Activated CD8-positive, alpha-beta memory T cell treated with anti-CD3 and anti-CD28 coated beads for 48 hours (primary cell): ENCODE measurements at regions not wholly inside any gene's neighbourhood (a gene's known extent, or its start where the extent isn't known, plus 50 kb on each side); places are given as distances from the start of the nearest gene placed in this dataset.

ENCODE experiments used
- DNase-seq, 3 experiments: peaks; one replicate each; pipeline ENCODE4 v3.0.0-alpha.2; 2020; ENCODE audit warnings: low read depth in 2 of 3, low spot score in 2 of 3

DNA sequence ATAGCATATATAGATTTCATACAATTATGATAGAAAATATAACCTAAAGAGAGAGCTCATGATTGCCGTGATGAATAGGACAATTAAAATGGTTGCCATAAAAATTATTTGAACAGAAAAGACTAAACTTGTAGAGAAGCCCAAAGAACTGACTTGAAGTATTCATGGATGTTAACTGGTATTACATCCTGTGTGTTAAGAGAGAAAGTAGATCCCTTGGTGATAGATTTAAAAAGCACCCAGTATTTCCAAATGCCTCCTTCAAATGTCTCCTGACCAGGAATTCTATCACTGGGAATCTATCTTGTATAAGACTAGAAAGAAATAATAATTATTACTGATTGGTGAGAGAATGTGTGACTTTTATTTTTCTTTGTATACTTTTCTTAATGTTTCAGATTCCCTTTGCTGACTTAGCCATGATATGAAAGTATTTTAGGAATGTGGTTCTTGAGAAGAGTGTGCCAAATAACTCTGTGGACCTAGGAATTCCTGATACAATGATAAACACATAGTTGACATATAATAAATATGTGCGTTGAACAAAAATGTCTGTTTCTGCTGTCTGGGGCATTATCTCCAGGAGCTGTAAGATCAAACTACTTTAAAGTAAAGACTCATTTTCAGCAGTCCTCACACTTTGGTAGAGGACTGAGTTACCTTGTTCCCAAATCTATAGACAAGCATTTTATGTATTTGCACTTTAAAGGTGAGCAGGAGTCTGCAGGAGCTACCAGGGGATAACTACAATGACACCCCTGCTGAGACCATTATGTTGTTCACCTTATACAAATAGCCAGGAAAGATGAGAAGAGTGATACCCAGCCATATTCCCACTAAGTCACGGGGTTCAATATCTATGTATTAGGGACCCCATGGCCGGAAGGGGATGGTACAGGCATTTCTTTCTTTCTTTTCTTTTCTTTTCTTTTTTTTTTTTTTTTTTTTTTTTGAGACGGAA, 211.1 kb upstream of the TLE4 start:
- DNase-seq, result no peak

DNA sequence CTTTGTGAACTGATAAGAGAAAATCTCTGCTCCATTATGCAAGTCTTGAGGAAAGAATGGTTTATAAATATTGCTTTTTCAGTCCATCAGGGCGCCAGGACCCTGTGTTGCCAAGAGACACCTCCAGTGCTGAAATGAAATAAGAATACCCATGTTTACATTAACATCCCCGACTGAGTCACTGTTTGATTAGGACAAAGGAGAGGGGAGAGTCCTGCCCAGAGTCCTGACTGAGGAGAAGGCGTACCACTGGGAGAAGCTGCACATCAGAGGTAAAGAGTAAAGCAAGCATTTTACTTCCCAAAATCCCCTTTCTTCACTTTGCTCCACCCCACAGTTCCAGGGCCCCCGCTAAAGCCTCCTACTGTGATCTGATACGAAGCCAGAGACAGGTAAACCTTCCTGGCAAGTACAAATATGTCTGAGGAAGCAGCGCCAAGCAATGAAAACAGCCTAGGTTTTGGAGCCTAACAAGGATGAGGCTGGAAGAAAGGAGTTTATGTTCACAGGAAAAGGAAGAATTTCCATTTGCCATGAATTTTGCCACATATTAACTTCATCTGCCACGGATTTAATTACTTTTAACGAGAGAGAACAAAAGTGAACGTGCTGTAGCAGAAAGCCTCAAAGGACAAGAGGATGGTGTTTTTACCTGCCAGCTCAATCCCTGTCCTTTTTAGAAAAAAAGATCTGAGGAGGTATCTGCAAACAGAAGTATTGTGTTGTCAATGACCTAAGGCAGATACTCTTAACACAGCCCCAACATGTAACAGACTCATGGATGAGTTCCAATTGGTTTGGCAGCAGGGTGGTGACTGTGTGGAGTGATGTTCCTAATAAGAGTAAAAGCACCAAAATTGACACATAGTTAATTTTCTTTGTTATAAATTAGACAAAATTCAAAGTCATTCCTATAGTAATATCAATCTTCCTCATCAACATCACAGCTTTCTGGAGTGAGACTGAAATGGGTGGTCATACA, 209.4 kb upstream of the TLE4 start:
- no peak for DNase-seq

DNA sequence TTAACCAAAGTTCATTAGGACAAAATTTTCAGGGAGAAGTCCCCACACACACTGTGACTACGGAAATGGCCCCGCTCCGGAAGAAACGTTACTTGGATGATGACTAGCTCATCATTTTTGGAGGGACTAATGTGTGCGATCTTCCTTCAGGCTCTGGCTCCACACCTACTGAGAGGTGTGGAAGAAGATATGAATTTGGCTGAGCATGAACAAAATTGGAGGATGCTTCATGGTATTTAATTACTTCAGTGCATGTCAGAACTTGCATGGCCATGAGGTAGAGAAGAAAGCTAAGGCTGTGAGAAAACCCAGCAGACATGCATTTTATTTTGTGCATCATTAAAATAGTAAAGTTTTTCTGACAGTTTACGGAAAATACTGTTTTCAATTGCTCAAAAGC, 202.1 kb upstream of the TLE4 start:
- DNase-seq, result no peak

DNA sequence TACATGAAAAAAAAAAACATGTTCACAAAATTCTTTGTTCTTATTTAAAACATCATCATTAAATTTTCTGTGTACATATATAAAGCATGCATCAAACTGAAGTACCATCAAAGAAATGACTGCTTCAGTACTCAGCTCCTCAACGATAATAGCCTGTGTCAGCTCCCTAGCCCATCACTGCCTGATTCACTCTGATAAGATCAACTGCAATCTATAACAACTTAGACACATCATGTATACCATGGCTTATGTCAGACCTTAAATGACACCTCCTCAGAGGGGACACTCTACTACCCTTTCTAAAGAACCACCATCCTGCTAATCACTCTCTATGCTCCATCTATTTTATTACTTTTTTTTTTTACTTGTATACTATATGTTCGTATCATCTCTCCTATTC, 200.5 kb upstream of the TLE4 start:
- DNase-seq, result no peak

DNA sequence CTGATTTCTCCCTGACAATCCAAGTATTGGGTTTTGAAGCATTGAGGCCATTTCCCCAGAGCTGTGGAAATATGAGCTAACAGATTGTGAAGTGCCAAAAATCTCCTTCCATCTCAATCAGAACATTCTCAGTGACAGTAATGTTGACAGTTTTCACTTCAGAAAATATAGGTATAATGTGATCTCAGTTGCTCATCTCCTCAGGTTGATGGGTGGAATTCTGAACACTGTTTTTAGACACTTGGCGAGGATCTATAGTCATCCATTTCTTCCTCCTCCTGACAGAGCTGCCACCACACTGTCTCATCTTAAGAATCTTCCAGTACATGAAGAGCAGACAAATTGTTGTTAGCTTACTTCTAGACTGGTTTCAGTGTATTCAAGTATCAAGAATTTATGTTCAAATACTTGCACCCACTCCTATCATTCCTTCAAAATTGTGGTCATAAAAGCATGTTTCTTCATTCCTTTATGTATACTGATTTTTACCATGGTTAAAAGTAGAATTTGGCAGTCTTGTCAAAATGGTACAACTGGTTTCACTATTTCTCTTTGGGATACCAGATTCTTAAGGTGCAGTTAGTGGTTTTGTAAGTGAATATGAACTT, 199.7 kb upstream of the TLE4 start:
- DNase-seq, result no peak

DNA sequence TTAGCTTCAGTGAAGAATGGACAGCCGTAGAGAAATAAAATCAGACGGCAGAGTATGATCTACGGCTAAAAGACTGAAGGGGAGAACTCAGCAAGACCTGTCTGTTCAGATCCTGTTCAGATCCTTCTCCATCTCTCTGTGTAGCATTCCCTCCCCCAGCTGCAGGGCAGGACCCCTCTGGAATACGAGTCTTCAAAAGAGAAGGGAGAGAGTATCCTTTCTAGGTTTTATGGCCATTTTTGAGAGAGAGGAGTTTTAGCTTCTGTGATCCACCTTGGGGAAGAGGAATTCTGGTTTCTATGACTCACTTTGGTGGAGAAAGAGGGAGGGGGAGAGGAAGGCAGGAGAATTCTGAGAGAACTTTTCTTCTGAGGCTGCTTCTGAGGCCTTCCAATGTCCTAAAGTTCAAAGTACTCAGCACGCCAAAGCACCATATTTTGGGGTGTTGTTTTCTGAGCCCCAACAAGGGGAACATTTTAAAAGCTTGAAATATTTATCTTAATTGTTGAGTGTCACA, 194.4 kb upstream of the TLE4 start:
- no peak for DNase-seq

DNA sequence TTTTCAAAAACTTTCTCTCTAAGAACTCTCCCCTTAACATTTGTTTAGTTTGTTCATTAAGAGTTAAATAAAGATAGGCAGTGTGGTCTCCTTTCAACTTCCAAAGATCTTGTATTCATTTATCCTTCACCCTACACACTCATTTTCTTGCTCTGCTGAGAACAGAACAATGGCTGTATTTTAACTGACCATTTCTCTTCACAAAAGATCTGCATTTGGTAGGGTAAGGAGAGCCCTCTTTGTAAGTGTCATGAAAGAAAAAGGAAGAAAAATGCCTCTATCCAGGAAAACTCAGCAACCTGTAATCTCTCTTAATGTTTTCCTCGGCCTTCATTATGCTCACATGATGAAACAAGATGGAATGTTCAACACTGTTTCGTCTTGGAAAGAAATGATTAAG, 193.7 kb upstream of the TLE4 start:
- DNase-seq, result no peak

DNA sequence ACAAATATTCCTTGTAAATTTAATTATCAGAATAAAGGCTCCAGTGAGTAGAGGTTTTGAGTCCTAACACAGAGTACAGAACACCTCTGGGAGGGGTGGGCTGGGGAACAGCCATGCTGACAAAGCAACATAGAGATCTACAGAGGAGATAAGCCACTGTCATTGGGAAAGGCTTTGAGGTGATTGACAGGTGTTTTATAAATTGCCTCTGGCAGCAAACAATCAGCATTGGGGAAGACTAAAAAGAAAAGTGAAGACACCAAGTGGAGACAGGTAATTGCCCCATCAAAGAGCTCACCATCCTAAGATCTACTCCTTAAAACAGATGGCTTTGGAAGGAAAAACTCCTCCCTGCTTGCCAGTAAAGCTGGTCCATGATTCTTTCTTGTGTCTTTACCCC, 189.7 kb upstream of the TLE4 start:
- no peak for DNase-seq

DNA sequence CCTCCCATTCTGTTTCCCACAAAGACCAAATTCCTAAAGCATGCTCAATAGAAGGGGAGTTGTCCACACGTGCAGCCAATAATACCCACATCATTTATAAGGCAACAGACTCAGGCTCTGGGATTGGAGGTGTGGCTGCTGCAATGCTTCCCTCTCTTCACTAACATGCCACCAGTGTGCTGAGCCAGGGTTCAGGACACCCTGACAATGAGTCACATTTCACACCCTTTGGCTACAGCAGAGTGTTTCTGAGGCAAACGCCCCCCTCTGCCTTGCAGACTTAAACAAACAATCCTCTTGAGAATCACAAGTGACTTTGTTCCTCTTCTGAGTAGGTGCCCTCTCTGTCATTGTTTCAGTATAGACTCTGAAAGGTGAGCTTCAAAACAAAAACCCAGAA, 189.3 kb upstream of the TLE4 start:
- no peak for DNase-seq

DNA sequence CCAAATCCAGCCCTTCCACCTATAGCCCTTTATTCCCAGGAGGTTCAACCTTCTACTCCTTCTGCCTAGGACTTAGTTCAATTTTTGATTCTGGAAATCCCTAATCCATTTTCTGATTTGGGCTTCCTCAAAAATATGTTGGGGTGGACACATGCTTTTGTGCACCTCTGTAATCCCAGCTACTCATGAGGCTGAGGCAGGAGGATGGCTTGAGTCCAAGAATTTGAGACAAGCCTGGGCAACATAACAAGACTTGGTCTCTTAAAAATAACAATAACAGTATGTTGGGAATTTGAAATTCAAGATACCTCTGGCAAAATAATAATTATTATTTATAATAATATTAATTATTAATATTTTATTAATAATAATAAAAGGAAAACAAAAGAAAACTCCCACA, 188.7 kb upstream of the TLE4 start:
- no peak for DNase-seq

DNA sequence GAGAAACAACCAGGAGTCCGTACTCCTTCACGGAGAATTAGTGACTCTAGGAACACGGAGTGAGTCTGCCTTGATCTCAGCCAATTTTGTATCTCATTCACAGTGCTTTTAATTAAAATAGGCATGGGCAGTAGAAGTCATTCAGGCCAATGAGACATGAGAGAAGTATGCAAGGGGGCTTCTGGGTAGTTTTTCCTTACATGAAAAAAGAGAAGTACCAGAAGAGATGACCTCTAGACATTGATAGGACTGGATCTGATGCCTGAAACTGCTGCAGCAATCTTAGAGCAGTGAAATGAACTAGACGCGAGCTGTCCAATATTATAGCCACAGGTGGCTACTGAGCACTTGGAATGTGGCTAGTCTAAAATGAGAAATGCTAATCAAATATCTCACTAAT, 187.7 kb upstream of the TLE4 start:
- no peak for DNase-seq

DNA sequence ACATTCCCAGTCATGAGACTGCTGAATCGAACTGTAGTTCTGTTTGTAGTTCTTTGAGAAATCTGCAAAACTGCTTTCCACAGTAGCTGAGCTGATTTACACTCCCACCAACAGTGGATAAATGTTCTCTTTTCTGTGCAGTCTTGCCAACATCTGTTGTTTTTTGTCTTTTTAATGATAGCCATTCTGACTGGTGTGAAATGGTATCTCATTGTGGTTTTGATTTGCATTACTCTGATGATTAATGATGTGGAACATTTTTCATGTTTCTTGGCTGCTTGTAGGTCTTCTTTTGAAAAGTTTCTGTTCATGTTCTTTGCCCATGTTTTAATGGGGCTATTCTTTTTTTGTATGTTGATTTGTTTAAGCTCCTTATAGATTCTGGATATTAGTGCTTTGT, 187.3 kb upstream of the TLE4 start:
- DNase-seq, result no peak

DNA sequence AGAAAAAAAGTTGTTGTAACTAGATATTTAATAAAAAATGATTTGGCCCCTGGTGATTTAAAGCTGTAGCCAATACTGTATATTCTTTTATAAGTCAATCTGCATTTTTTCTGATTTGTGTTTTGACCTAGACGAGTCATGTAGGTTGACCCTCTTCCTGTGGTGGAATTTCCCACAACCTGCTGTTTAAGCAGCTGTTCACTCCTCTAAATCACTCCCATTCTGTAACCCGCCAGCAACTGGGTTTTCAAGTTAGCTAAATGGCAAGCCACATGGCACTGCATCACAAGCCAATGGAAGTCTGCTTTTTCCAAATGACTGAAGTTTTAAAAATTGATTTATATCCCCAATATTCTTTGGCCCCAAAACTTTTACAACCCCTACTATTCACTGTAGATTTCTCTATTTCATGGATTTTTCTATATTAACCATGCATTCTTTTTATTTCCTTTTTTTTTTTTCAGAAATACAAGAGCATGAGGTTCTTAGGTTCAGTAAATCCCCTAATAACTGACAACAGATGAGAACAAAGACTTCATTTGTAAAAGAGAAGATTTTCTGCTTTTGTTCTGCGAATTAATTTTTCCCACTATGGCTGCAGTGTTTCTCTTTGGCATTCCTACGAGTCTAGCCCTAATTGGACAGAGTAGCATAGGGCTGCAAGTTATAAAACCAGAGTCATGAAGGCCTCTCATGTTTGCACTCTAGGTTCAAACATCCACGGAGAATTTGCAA, 184.5 kb upstream of the TLE4 start:
- no peak for DNase-seq

DNA sequence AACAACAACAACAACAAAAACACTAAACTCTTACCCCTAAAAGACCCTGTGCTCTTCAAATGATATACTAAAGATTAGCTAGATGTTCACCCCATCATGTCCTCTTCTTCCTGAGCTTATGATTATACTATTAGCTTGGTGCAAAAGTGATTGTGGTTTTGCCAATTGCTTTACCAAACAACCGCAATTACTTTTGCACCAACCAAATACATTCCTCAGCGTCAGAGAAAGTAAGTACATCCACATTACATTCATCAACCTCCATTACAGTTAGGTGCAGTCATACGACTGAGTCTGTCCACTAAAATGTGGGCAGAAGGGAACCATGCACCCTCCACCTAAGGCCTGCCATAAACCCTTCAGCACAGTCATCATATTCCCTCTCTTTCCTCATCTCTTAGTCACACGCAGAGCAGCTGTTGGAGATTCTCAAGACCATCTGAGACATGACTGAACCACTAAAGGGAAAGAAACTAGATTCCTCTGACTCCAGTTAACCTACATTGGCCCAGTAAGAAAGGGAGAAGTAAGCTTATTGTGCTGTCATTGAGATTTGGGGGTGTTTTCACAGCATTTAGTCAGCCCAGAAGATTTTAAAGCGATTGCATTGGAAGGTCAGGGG, 181.6 kb upstream of the TLE4 start:
- DNase-seq, result no peak

DNA sequence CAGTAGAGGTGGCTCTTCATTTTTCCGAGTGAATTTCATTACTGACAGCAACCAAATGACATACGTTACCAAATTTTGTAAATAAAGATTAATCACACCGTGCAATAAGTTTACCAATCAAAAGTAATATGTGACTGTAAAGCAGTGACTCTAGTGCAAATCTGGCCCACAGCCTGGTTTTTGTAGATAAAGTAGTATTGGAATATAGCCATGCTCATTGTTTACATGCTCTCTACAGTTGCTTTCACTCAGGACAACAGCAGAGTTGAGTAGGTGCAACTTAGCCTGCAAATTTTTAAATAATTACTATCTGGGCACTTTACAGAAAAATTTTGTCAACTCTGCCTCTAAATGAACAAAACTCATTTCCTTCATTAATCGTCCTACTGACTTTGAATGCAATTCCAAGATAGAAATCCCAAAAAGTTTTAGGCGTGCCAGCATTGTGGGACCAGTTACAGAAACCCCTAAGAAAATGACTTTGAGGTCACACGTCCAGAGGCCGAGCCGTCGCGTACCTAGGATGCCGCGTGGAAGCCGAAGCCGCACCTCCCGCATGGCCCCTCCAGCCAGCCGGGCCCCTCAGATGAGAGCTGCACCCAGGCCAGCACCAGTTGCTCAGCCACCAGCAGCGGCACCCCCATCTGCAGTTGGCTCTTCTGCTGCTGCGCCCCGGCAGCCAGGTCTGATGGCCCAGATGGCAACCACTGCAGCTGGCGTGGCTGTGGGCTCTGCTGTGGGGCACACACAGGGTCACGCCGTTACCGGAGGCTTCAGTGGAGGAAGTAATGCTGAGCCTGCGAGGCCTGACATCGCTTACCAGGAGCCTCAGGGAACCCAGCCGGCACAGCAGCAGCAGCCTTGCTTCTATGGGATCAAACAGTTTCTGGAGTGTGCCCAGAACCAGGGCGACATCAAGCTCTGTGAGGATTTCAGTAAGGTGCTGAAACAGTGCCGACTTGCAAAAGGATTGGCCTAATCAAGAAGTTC, 180.7 kb upstream of the TLE4 start:
- DNase-seq, result no peak

DNA sequence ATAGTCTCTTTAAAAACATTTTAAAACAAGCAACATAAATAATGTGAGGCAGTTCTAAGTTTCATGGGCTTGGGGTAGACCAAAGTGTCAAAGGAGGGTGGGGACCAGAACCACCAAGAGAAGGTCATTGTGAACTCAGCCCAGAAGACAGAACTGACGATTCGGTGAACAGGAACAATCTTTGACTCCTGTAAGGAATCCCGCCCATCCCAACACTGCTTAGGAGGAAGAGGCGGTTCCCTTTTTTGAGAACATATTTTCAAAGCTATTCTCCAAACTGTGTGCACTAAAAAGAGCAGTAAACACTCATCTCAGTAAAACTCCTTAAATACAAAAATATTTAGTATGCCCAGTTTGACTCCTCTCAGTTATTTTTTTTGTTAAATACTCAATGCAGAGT, 176.5 kb upstream of the TLE4 start:
- no peak for DNase-seq

DNA sequence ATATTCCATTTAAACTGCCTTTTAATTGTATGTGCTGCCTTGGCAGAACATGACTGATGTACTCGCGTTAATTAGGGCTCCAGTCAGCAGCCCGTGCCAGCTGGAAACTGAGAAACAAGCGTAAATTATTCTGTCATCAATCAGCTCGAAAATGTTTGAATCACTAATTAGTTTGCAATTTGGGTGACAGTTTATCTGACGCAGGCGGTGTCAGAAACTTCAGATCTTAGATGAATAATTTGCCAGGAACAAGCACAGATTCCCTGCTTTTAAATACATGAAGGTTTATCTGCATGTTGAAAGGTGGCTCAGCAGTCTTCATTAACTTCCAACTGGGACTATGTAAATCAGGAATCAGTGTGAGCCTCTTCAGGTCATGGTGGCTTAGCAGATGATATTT, 176.0 kb upstream of the TLE4 start:
- DNase-seq, result no peak

DNA sequence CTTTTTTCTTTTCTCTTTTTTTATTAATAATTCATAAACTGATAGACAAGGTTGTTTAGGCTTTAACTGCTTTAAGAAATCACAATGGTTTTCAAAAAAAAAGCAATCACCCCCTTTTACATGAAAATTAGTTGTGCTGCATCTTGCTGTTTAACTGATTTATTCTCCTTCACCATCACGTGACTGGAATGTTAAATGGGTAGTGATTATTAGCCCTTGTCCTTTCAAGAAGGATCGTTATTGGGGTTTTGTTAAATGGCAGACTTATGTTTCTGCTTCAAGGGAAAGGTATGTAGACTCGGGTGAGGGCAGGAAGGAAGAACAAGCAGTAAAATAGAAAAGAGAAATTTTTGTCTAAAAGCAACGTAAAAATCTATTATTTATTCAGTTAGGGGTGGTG, 175.6 kb upstream of the TLE4 start:
- no peak for DNase-seq

DNA sequence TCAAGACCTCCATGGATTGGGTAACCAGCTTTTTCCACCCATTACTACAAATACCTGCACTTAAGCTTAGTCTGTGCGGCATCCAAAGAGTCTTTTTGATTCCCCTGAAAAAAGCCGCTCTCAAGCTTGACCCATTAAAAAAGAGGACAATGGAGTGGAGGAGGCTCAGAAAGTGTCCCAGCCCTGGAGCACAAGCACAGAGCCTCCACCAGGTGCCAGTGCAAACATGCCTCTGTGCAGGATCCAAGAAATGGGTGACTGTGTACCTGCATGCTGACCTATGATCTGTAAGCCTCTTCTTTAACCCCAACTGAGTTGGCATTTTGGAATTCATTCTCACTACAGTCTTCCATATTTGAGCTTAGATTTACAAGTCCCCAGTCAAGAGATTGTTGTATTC, 168.3 kb upstream of the TLE4 start:
- no peak for DNase-seq
